C4-2B (cell line): ENCODE measurements at regions not wholly inside any gene's neighbourhood (a gene's known extent, or its start where the extent isn't known, plus 50 kb on each side); places are given as distances from the start of the nearest gene placed in this dataset.
A peak's percentile ranks its signal among the peaks of the same experiment; 100 is the strongest.

Experiments
- H3K27ac ChIP-seq: fragments of 450-650 bp; 2 replicates; pipeline ENCODE4 v1.5.1; 2017
- ZFX ChIP-seq: fragments of 450-650 bp; IDR thresholded peaks from 2 replicates; pipeline ENCODE4 v1.6.1; 2017
- TF ChIP-seq, protein P1 (sequence below): fragments of 450-650 bp; conservative IDR thresholded peaks from 2 replicates; pipeline ENCODE4 v1.5.1; 2017; ENCODE audit warnings: mild to moderate bottlenecking

DNA sequence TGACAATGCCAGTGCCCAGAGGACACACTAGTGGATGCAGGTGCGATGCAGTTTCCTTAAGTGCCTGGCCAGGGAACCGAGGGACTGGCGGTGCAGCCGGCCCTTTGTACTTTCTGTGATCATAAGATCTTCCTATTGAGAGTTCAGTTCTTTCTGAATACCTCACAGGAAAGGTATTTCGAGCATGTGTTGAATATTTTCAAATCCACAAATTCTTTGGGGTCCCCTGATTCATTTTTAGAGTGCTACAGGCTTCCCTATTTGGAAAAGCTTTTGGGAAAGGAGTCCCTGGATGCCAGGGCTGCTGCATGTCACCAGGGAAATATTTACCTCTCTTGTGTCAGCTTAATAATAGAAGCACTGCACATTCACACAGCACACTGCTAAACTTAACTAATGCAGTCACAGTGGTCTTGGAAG lies 281.5 kb downstream of the GADD45G start:
- H3K27ac ChIP-seq, result no peak overlapping the region
- TF ChIP-seq, protein P1, sequence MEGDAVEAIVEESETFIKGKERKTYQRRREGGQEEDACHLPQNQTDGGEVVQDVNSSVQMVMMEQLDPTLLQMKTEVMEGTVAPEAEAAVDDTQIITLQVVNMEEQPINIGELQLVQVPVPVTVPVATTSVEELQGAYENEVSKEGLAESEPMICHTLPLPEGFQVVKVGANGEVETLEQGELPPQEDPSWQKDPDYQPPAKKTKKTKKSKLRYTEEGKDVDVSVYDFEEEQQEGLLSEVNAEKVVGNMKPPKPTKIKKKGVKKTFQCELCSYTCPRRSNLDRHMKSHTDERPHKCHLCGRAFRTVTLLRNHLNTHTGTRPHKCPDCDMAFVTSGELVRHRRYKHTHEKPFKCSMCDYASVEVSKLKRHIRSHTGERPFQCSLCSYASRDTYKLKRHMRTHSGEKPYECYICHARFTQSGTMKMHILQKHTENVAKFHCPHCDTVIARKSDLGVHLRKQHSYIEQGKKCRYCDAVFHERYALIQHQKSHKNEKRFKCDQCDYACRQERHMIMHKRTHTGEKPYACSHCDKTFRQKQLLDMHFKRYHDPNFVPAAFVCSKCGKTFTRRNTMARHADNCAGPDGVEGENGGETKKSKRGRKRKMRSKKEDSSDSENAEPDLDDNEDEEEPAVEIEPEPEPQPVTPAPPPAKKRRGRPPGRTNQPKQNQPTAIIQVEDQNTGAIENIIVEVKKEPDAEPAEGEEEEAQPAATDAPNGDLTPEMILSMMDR, result no peak
- no peak for TF ChIP-seq ZFX

DNA sequence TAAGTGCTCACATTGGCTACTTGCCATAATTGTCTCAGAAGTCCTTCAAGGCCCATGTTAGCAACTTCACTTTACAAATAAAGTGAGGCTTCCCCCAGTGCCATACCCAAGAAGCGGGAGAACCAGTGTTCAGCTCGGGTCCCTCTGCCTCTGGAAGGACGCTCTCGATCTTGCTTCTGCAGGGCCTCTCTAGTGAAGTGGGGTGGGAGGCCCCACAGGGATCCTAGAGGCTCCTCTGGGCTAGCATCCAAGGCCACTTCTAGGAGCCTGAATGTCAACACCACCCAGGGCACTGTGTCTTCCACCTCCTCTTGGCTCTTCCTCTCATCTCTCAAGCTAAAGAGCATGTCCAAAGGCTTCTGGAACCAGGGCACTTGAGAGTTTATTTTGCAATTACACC lies 282.5 kb downstream of the GADD45G start:
- TF ChIP-seq ZFX, result no peak
- TF ChIP-seq, protein P1, result no peak
- H3K27ac ChIP-seq, result peak overlapping the region; percentile 68

DNA sequence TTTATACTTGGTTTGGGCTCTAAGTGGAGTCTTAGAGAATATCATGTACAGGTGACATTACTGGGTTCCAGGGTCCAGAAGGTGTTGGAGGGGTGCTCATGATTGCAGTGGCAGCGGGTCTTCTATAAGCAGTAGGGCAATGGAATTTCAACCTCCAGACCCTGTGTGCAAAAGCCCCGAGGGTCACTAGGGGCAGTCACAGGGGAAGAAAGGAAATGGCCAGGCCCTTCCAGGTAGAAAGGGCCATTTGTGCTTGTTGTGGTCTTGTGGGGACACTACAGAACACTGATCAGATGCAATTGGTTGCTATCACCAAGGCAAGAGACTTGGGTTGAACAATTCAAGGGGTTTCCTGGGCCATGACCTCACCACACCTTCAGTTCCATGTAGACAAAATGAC lies 283.4 kb downstream of the GADD45G start:
- peak overlapping the region; percentile 68 for H3K27ac ChIP-seq
- TF ChIP-seq, protein P1, result no peak
- no peak for TF ChIP-seq ZFX

DNA sequence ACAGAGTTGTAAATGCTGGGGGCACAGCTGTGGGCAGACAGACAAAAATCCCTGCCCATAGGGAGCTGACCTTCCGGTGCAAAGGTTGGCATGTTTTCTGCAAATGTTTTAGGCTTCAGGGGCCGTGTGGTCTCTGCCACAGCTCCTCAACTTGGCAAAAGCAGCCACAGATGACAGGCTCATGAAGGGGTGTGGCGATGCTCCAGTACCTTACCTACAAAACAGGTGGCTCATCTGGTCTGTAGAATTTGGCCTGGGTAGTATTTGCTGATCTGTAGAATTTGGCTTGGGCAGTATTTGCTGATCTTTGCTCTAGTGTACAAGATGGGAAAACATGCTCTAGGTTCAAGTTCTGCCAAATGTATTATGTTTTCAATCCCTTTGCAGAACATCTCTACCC lies 283.9 kb downstream of the GADD45G start:
- TF ChIP-seq ZFX, result no peak
- TF ChIP-seq, protein P1, result no peak
- H3K27ac ChIP-seq, result peak overlapping the region; percentile 68

DNA sequence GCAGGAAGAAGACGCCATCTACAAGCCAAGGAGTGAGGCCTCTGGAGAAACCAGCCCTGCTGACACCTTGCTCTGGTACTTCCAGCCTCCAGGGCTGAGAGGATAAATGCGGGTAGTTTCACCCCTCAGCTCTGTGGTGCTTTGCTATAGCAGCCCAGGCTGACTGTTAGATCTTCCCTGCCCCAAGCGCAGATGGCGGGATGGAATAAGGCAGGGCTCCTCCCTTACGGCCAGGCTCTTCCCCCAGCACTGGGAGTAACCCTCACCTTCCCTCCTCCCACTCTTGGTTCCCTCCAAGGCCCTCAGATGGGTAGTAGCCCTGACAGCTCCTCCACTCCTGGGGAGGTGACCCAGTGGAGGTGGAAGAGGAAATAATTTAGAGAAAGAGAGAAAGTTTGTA lies 285.1 kb downstream of the GADD45G start:
- TF ChIP-seq, protein P1, result no peak
- TF ChIP-seq ZFX, result no peak

DNA sequence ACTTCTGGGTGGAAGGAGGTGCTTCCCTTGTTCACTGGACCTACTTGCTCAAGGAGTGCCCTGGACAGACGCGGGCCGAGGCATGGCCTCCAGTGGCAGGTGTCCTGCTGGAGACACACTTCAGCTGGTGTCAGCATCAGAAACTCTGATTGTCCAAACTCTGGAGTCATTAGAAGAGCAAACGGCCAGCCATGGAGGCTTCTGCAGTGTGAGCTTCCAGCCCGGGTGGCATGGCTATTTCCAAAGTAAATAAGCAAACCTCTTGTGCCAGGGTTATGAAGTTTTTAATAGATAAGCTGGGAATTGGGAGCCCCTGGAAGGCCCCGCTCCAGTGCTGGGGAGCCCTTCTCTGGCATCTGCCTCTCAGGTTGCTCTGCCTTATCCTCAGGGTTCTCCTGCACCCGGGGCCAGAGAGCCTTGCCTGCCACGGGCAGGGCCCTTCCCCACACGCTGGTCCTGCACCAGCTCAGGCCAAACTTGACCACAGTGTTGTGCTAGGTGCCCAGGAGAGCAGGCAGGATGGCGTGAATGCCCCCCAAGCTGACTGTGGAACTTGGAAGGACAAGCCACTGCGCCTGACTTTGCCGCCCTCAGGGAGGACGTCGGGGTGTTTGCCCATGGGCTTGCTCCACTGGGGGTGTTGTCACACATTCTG lies 285.6 kb downstream of the GADD45G start:
- TF ChIP-seq, protein P1, result no peak
- no peak for TF ChIP-seq ZFX
- H3K27ac ChIP-seq, result peak overlapping the region; percentile 68

More for the DNA sequence above, 285.1 kb downstream of the GADD45G start:
- peak overlapping the region; percentile 68 for H3K27ac ChIP-seq

DNA sequence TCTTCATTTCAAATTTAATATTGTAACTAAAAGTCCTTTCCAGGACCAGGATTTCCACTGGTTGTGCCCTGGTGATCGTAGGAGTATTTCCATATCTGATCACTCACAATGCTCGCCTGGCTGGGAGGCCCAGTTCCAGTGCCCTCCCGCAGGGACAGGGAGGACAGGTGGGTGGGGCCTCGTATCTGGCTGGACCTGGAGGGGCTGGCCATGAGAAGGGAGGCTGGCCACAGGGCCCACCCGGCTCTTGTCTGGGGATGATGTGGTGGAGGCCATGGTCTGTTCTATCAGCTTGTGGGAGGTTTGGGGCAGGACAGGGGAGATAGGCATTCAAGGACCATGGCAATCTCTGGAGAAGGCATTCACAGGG lies 286.4 kb downstream of the GADD45G start:
- TF ChIP-seq, protein P1, result no peak
- no peak for TF ChIP-seq ZFX
- H3K27ac ChIP-seq, result peak overlapping the region; percentile 10; the same call in 1 of the 2 replicates
